ENCODE measurements at regions not wholly inside any gene's neighbourhood (a gene's known extent, or its start where the extent isn't known, plus 50 kb on each side); places are given as distances from the start of the nearest gene placed in this dataset.
A peak's percentile ranks its signal among the peaks of the same experiment; 100 is the strongest.
"Not testable (repeated sequence)": the region's sequence is repeated elsewhere in the genome, so short reads cannot be mapped to it uniquely, and the experiment has no call there.

- WGBS (ENCODE audit: insufficient coverage): 96% methylated on average over 3 of the region's 11 CpGs
- H3K27ac ChIP-seq (ENCODE audit: low read depth in 1 of 2, low read length in 2 of 2): peak overlapping the region in 1 of 2 donors; percentile 44
- H3K27me3 Mint-ChIP-seq (ENCODE audit: low read depth in 3 of 3); DNase-seq; H3K9me3 ChIP-seq (replicated peaks in 1 of 2; ENCODE audit: control insufficient read depth in 1 of 2, insufficient read depth in 1 of 2, low read length in 2 of 2); H3K4me2 ChIP-seq (replicated peaks; ENCODE audit: extremely low read depth, low read length, poor library complexity, severe bottlenecking); H3K4me3 ChIP-seq (replicated peaks in 1 of 3; ENCODE audit: low read depth in 2 of 3, low read length in 3 of 3); H2AFZ ChIP-seq (ENCODE audit: insufficient read depth, low read depth, low read length, poor library complexity, severe bottlenecking); H4K20me1 ChIP-seq (ENCODE audit: insufficient read depth, low read length); H3K4me3 Mint-ChIP-seq; H3K27me3 ChIP-seq (ENCODE audit: control insufficient read depth in 2 of 2, insufficient read depth in 2 of 2, low read length in 2 of 2); H3K9ac ChIP-seq (ENCODE audit: insufficient read depth, low read length, poor library complexity, severe bottlenecking); H3K9me3 Mint-ChIP-seq; H3K79me2 ChIP-seq (ENCODE audit: insufficient read depth, low read length); intact Hi-C loops (cut with micrococcal nuclease): not testable (repeated sequence)
- Mint-ChIP-seq H3K4me1 (peaks cover 38% of the 10 kb centered on the region), H3K27ac (peak overlapping the region; percentile 49 to 99 (median 70)), H3K36me3 (peaks cover 41 to 93% of the 10 kb centered on the region in 2 donors)
- H3K36me3 ChIP-seq (replicated peaks in 1 of 2; ENCODE audit: control insufficient read depth in 1 of 2, insufficient read depth in 2 of 2, low read length in 2 of 2): peaks cover 16 to 25% of the 10 kb centered on the region in 2 donors
- peaks cover 30 to 31% of the 10 kb centered on the region in 2 donors for H3K4me1 ChIP-seq (ENCODE audit: control insufficient read depth in 1 of 2, insufficient read depth in 2 of 2, low read length in 2 of 2)
Measured at GRCh38 chr16:29146808-29147643, 162.2 kb downstream of the LAT start.

- no peaks in the 10 kb centered on the region for H4K20me1 ChIP-seq (ENCODE audit: insufficient read depth, low read length)
- no peak for TF ChIP-seq CTCF (IDR thresholded peaks at IDR 0.05)
- no peak overlapping the region for H3K4me3 ChIP-seq (replicated peaks in 1 of 3; ENCODE audit: low read depth in 2 of 3, low read length in 3 of 3)
- H3K36me3 ChIP-seq (replicated peaks in 1 of 2; ENCODE audit: control insufficient read depth in 1 of 2, insufficient read depth in 2 of 2, low read length in 2 of 2): peaks cover 18 to 33% of the 10 kb centered on the region in 2 donors
- Mint-ChIP-seq H3K4me3 (no peak overlapping the region), H3K27ac (peak overlapping the region in 4 of 7 donors; percentile 44 to 90 (median 72)), H3K4me1 (peaks cover 33% of the 10 kb centered on the region), H3K36me3 (peaks cover 36 to 93% of the 10 kb centered on the region in 2 donors), H3K9me3 (no peaks in the 10 kb centered on the region), H3K27me3 (ENCODE audit: low read depth in 3 of 3) (no peaks in the 10 kb centered on the region)
- no peak for DNase-seq
- no peak overlapping the region for H3K4me2 ChIP-seq (replicated peaks; ENCODE audit: extremely low read depth, low read length, poor library complexity, severe bottlenecking)
- 95% methylated on average over 14 of the region's 15 CpGs for WGBS (ENCODE audit: insufficient coverage)
- H3K4me1 ChIP-seq (ENCODE audit: control insufficient read depth in 1 of 2, insufficient read depth in 2 of 2, low read length in 2 of 2): peaks cover 23 to 28% of the 10 kb centered on the region in 2 donors
- H3K9ac ChIP-seq (ENCODE audit: insufficient read depth, low read length, poor library complexity, severe bottlenecking): no peak overlapping the region
- H2AFZ ChIP-seq (ENCODE audit: insufficient read depth, low read depth, low read length, poor library complexity, severe bottlenecking): no peak overlapping the region
- H3K79me2 ChIP-seq (ENCODE audit: insufficient read depth, low read length): no peaks in the 10 kb centered on the region
- intact Hi-C loops (cut with micrococcal nuclease): no loop called here
- no peaks in the 10 kb centered on the region for H3K9me3 ChIP-seq (replicated peaks in 1 of 2; ENCODE audit: control insufficient read depth in 1 of 2, insufficient read depth in 1 of 2, low read length in 2 of 2)
- no peak overlapping the region for H3K27ac ChIP-seq (ENCODE audit: low read depth in 1 of 2, low read length in 2 of 2)
- no peaks in the 10 kb centered on the region for H3K27me3 ChIP-seq (ENCODE audit: control insufficient read depth in 2 of 2, insufficient read depth in 2 of 2, low read length in 2 of 2)
Measured at GRCh38 chr16:29146266-29146665, 161.4 kb downstream of the LAT start.

GRCh38 chr16:29145486-29146225 is 160.8 kb downstream of the LAT start:
- H3K79me2 ChIP-seq (ENCODE audit: insufficient read depth, low read length); H3K27ac ChIP-seq (ENCODE audit: low read depth in 1 of 2, low read length in 2 of 2); H3K4me3 ChIP-seq (replicated peaks in 1 of 3; ENCODE audit: low read depth in 2 of 3, low read length in 3 of 3); intact Hi-C loops (cut with micrococcal nuclease); H3K9me3 ChIP-seq (replicated peaks in 1 of 2; ENCODE audit: control insufficient read depth in 1 of 2, insufficient read depth in 1 of 2, low read length in 2 of 2); H4K20me1 ChIP-seq (ENCODE audit: insufficient read depth, low read length); H3K27me3 ChIP-seq (ENCODE audit: control insufficient read depth in 2 of 2, insufficient read depth in 2 of 2, low read length in 2 of 2); H3K9ac ChIP-seq (ENCODE audit: insufficient read depth, low read length, poor library complexity, severe bottlenecking); H3K4me3 Mint-ChIP-seq; H3K4me2 ChIP-seq (replicated peaks; ENCODE audit: extremely low read depth, low read length, poor library complexity, severe bottlenecking); H2AFZ ChIP-seq (ENCODE audit: insufficient read depth, low read depth, low read length, poor library complexity, severe bottlenecking); H3K27me3 Mint-ChIP-seq (ENCODE audit: low read depth in 3 of 3); H3K9me3 Mint-ChIP-seq; DNase-seq: not testable (repeated sequence)
- Mint-ChIP-seq H3K4me1 (peaks cover 33% of the 10 kb centered on the region), H3K27ac (peak overlapping the region; percentile 25 to 90 (median 54)), H3K36me3 (peaks cover 36 to 94% of the 10 kb centered on the region in 2 donors)
- H3K36me3 ChIP-seq (replicated peaks in 1 of 2; ENCODE audit: control insufficient read depth in 1 of 2, insufficient read depth in 2 of 2, low read length in 2 of 2): peaks cover 18 to 33% of the 10 kb centered on the region in 2 donors
- WGBS (ENCODE audit: insufficient coverage): 91% methylated on average over 9 of the region's 15 CpGs
- H3K4me1 ChIP-seq (ENCODE audit: control insufficient read depth in 1 of 2, insufficient read depth in 2 of 2, low read length in 2 of 2): peaks cover 23 to 28% of the 10 kb centered on the region in 2 donors
